HG02759 (cell line): ENCODE measurements at regions not wholly inside any gene's neighbourhood (a gene's known extent, or its start where the extent isn't known, plus 50 kb on each side); places are given as distances from the start of the nearest gene placed in this dataset.

Experiments used
- ATAC-seq: cut with Tn5 transposase; IDR thresholded peaks from one replicate; pipeline ENCODE4 v1.9.1; 2021; ENCODE audit warnings: mild to moderate bottlenecking, moderate library complexity; ENCODE audit not compliant: unreplicated experiment

- ATAC-seq = no peak
Observed at GRCh38 chr13:68199271-68199670, 969.1 kb upstream of the PCDH9 start.

GRCh38 chr13:68190818-68191217 is 960.7 kb upstream of the PCDH9 start:
- no peak for ATAC-seq

DNA sequence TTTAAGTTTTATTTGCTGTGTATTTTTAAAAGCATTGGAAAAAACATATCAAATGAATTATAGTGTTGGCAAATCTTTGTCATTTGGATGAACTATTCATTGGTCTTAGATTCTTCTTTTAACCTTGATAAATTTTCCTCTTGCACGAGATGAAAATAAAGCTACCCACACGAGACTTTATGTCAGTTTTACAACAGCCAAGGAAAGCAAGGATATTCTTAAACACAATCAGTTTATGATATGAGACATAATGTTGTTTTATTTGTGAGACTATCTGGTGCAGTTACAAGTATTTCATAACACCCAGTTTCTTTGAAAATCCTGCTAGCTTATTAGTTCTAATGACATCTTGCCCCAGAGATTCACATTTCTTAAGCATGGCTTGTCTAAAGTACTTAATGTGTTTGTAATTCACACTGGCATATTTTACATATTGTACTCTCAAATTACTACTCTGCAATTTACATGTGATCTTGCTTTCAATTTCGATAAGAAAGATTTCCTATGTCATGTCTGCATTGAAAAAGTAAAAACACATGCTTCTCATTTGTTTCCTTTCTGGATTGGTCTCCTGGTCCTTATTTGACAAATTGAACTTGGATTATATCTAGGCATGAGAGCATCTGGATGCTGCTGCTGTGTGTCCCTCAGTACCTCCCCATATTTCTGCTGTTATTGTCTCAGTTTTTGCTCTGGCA is 955.5 kb upstream of the PCDH9 start:
- no peak for ATAC-seq

DNA sequence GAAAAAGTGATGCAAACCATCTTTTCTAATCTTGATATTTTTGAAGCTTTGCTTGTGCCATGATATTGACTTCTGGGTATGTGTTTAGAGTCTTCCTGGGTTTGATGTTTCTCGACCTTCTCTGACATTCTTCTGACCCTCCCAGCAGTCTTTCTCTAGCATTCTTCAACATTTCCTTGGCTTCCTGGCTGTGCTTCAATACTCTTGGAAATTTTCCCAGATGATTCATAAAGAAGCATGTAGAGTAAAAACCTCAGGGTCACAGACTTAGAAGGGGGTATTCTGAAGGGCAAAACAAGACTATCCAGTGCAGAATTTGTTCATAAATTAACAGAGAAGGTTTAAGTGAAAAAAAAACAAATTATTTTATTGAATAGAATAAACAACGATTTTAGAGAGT is 946.3 kb upstream of the PCDH9 start:
- ATAC-seq = no peak

DNA sequence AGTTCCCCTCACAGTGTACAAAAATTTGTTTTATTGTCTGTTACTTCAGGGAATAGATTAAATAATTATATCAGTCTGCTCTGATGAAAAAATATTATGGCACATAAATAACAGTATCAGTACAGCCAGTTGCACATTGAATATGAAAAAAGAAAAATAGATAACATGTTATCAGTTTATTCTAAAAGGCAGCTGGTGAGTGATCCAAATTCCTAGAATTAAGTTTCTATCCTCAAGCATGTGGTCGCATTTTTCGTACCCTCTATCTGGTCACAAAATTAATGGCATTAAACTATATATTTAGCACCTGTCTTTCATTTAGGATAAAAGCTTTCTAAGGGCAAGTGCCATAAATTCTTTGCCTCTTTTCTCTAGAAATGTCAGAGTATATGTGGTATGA is 944.8 kb upstream of the PCDH9 start:
- no peak for ATAC-seq

DNA sequence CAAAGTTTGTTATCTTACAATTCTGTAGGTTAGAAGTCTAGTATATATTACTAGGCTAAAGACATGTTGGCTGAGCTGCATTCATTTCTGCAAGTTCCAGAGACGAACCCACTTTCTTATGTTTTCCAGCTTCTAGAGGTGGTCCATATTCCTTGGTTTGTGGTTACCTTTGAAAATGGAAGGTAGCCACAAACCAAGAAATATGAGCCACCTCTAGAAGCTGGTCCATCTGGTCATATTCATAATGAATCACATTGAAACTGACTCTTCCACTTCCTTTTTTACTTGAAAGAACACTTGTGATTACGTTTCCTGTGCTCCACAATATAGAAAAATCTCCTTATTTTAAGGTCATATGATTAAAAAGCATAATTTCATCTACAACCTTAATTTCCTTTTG is 943.0 kb upstream of the PCDH9 start:
- no peak for ATAC-seq

GRCh38 chr13:68170961-68171360 is 940.8 kb upstream of the PCDH9 start:
- no peak for ATAC-seq

- ATAC-seq = no peak
Observed at GRCh38 chr13:68168448-68168847, 938.3 kb upstream of the PCDH9 start.

- no peak for ATAC-seq
Observed at GRCh38 chr13:68160466-68160865, 930.3 kb upstream of the PCDH9 start.

DNA sequence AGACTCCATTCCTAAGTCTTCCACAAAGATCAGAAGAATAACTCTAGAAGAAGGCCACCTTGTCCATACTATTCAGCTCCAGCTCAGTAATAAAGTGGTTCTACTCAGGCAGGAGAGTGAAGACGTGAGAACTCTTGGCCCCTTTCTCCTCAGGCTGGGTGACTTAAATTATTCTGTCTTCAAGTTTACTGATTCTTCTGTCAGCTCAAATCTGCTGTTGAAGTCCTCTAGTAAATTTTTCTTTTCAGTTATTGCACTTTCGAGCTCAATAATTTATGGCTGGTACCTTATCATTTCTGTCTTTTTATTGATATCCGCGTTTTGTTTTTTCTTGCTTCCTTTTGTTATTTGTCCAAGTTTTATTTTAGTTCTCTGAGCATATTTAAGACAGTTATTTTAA is 922.3 kb upstream of the PCDH9 start:
- ATAC-seq = no peak

DNA sequence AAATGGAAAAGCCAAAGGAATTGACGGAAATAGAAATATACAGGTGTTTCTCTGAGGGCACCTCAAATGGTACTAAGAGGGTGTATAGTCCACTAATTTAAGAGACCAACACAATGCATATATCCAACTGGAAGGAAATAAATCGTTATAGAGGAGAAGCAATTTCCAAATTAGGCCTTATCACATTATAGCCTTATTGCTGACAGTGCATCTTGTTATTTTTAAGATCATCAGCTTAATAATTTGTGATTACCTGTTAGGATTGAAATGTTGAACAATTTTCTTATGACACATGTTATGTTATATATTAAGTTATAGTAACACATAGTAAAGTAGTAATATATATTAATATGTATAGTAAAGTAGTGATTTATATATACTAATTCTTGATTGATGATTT is 915.7 kb upstream of the PCDH9 start:
- ATAC-seq = no peak

DNA sequence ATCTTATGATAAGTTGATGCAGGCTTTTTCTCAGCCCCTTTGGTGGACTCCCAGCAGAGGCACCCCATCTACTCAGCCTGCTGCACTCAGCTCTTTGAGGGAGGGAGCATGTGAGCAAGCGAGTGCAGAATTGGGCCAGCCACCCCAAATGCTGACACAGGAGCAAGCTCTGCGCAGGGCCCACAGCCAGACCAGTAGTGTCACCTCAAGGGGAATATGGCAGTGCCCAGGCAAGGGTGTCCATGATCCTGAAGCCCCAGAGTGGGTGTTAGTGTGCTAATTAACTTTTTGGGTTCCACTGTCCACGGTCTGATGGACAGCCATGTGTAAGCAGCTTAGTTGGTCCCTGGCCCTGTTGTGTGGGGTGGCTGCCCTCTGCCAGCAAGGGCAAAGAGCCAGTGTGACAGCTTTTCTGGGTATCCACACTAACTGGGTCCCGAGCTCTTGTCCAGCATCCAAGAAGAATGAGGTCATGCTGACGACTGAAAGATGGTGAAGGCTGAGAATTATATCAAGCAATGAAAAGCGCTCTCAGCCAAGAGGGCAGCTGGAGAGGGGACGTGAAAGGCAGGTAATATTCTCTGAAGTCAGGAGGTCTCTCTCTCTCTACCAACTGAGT is 898.3 kb upstream of the PCDH9 start:
- no peak for ATAC-seq

DNA sequence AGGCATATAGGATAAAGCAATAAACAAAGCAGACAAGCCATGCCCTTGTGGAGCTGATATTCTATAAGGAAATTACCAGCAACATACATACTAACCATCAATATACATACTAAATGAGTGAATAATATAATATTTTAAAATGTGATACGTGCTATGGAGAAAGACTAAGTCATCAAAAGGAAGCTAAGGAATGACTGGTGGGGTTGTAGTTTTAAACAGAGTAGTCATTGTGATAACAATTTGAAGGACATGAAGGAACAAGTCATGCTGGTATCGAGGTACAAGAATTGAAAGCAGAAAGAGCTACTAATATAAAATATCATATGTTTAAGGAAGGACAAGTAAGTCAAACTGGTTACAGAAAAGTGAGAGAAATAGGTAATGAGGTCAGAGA is 894.9 kb upstream of the PCDH9 start:
- ATAC-seq = no peak

GRCh38 chr13:68124437-68125086 is 894.4 kb upstream of the PCDH9 start:
- no peak for ATAC-seq

DNA sequence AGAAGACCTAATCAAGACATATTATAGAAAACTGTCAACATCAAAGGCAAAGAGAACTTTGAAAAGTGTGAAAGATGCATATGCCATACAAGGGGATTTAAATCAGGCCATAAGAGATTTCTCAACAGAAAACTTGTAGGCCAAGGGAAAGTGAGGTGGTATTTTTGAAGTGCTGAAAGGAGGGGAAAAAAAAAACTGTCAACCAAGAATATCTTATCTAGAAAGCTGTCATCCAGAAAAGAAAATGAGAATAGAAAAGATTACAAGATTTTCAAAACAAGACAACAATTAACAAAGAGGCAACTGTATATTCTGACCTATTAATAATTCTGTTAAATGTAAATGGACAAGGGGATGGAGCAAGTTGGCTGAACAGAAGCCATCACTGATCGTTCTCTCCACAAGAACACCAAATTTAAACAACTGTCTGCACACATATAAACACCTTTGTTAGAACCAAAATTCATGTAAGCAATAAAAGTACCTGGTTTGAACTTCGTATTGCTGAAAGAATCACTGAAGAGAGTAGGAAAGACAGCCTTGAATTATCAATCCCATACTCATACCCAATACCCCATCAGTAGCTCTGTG is 880.1 kb upstream of the PCDH9 start:
- ATAC-seq = no peak

GRCh38 chr13:68107667-68108066 is 877.5 kb upstream of the PCDH9 start:
- no peak for ATAC-seq

DNA sequence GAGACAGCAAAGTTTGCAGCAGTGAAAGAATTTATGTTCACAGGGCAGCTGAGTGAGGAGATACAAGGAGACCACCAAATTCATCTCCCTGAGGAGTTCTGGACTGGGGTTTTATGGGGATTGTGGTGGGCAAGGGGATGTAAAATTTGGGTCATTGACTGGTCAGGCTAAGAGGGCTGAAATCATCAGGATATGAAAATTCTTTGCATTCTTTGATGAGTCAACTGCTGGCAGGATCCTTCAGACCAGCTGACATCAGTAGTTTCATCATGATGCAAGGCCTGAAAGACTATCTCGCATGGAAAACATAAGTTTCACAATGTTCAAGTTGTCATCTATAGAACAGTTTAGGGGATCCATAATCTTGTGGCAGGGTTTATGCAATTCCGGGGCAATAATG is 869.5 kb upstream of the PCDH9 start:
- ATAC-seq = no peak

DNA sequence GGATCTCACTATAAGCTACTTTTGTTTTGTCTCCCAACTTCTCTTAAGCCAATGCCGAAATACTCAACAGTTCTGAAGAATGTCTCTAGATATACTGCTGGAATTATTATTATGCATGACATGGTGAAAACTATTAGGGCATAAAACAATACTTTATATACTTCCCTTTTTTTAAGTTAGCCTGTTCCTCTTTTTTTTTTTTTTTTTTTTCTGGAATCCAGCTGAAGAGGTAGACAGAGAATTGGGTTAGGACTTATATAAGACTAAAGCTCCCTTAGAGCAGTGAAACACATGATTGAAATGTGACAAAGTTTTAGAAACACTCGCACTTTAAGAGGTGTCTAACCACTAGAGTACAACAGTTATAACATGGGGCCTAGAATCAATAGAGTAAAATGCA is 850.9 kb upstream of the PCDH9 start:
- no peak for ATAC-seq

GRCh38 chr13:68078874-68079273 is 848.7 kb upstream of the PCDH9 start:
- ATAC-seq = no peak

GRCh38 chr13:68078469-68078868 is 848.3 kb upstream of the PCDH9 start:
- no peak for ATAC-seq

GRCh38 chr13:68076046-68076445 is 845.9 kb upstream of the PCDH9 start:
- no peak for ATAC-seq

DNA sequence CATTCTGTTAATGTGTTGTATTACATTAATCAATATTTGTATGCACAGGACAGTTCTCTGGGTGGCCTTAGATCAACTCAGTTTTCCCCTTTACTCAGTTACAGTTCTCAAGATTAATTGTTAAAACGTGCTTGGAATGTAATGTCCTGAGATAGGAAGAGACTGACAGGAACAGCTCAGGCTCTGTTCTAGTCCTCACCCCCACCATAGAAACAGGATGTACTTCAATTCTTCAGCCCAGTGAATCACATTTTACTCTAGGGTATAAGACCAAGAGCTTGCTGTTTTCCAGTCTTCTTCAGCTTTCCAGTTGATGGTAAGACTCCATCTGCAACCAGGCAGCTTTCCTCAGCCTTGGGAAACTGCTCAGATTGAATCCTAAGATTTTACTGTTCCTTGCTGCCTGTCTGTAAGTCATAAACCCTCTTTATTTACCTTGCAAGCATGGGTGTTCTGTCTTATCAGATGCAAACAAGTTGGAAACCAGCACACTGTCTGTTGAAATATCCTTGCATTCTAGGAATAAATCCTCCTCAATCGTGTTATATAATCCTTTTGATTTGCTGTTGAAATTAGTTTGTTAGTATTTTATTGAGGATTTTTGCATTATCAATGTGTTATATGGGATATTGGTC is 836.9 kb upstream of the PCDH9 start:
- no peak for ATAC-seq
